ENCODE measurements at regions not wholly inside any gene's neighbourhood (a gene's known extent, or its start where the extent isn't known, plus 50 kb on each side); places are given as distances from the start of the nearest gene placed in this dataset.

DNA sequence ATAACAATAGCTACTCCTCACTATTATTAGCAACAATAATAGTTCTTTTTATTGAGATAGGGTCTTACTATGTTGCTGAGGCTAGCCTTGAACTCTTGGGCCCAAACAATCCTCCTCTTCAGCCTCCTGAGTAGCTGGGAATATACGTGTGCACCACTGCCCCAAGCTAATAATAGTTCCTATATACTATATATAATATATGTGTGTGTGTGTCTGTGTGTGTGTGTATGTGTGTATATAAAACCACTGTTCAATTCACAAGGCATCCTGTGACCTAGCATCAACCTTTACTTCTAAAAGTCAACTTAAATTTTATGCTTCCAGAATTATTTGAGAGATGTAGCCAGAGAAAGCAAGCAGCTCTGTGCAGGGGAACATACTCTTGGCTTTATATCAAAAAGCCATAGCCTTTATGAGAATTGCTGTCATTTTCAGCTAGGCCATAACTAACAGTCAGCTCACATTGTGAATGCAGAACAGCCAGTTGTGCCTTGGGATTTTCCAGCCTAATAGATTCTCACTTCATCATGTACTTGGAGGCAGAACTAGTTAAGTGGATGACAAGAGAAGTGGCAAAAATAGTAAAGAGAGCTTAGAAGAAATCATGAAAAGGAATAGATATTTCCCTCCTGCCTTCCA is 665.5 kb downstream of the NYAP2 start:
- DNase-seq, result no peak

DNA sequence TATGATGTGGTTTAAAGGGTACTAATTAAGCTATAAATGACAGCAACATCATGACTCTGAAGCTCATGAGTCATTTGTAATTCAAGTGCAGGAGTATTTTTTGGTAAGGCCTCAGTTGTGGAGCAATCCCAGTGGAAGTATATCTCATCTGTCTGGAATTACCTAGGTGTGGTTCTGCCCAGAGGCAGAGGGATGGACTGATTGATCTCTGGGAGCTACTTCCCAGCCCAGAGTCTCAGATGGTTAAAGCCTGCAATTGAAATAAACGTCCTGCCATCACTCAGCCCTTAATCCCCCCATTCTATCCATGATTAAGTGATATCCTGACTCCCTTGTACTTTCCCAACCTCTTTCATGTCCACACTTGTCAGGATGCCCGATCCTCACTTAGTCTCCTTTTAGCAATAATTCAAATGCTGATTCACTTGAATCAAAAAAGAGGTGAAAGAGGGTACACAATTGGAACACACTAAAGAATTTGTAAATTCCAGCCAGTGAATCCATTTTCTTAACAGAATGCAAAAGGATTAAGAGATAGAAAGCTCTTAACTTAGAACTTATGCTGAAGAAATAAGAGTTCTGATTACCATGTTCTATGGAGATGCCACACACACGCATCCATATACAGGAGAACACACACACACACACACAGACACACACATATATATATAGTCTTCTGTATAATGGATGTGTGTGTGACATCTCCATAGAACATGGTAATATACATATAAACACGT is 664.4 kb downstream of the NYAP2 start:
- DNase-seq, result no peak

DNA sequence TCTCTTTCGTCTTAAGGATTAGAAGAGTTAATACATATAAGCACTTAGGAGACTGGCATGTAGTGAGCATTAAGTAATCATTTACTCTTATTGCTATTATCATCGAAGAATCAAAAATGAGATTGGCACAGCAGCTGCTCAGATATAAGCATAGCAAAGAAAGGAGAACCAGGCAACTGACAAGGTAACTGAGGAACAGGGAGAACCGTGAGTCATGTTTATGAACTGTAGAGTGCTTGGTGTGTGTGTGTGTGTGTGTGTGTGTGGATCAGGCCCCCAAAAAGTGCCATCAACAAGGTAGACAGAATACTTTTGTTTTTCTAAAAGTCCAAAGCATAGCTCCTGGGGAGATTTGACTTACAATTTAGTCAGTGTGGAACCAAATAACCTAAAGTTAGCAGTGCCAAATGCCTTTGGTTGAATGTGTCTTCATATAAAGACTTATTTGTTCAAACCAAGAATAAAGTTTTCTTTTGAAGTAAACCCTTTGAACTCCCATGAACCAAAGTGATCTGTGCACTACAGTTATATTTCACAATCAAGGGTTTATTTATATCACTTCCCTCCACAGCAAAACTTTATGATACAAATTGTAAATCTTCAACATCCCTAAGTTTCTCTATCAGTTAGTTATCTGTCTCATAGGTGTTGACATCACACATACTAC is 660.6 kb downstream of the NYAP2 start:
- DNase-seq, result peak; percentile 25

DNA sequence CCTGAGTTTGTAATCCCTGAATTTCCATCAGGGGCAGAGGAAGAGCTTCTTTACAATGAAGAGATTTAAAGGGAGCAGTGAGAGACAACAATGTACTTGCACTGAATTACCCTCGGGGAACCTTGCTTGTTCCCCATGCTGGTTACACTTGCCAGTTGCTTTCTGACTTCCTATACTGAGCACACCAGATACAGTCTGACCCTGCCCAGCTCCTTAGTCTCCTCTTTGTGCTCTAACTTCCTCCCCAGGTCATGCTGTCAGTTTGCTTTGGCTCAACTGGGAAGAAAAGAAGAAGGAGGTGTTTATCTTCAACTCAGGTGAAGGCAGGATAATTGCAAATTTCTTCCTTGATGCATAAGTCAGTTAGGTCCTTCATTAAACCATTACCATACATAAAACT is 658.4 kb downstream of the NYAP2 start:
- peak; percentile 18 for DNase-seq

DNA sequence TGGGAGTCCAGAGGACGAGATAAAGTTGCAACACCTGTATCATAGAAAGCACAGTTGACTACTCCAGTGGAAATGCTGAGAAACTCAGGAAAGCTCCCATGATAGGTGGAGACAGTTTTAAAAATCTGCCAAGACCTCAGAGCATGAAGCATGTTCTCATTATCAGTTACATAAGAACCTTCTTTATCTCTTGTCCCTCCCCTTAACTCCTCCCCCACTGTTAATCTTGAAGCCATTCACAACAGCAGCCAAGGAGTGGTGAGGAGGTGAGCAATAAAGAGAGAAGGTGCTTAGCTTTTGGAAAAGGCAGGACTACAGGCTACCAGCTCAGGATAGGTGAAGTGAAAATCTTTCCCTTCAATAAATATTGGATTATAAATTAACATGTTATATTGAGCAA is 657.9 kb downstream of the NYAP2 start:
- DNase-seq, result no peak

DNA sequence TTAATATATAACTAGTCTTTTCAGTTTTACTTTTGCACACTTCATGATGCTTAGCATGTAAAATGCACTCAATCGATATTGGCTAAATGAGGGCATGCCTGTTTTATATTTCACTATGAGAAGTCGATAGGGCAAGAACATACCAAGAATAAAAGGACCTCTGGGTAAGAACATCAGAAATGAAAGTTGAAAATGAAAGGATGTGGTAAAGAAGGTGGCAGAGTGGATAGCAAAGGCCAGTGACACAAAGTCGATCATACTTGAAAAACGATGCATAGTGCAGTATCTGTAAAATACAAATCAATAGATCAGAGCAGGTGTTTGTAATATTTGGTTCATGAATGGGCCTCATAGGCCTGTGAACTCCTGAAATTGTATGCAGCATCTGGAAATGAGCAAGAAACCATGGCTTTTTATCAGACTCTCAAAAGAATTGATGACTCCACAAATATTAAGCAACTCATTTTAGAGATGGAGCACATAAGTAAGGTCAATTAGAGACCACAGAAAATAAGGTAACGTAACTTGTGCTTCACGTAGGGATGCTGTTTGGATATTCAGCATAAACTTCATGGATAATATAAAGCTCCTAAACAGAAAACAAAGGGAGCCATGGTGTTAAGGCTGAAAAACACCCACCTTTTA is 653.4 kb downstream of the NYAP2 start:
- DNase-seq, result no peak

DNA sequence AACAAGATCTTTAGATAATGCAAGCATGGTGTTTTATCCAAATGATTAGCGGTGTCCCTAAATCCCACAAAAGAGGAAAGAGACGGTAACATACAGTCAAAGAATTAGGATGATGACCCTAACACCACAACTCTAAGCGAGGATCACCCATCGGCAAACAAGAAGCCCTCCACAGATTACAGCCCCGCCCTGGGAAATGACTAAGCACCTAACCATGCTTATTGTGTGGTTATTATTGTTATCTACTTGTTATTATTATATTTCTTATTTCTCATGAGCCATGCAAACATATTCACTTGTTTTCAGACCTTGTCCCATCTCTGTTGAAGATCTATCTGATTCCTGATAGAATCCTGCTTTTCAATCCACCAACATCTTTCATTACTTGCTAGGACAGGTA is 651.3 kb downstream of the NYAP2 start:
- DNase-seq, result no peak

DNA sequence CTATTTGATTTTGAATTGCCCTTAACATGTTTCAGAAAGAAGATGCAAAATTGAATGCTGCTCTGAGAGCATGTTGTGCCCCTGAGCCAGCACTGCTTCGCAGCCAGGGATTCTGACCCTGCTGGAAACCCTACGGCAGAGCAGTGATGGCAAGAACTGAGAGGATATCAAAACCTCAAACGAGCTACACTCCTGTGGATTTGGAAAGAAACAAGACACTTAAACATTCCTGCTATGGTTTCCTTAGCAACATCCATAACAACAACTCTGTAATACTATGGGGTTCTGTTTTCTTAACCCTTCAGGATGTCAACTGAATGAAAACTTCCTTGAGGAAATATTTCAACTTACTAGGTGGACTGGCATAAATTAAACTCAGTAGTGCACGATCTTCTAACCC is 649.1 kb downstream of the NYAP2 start:
- DNase-seq, result no peak

DNA sequence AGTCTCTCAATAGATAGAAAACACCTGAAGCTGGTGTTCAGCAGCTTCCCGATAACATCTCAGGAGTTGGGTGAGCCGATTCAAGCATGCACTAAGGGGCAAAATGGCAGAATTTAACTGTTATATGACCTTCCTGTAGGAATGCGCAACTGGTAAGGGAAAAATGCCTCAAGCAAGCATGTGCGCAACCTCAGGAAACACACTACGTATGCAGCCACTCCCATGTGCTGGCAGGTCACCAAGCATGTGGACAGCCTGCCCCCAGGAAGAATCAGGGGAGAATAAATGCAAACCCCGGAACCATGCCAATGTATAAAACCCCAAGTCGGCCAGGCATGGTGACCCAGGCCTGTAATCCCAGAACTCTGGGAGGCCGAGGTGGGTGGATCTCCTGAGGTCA is 645.6 kb downstream of the NYAP2 start:
- DNase-seq, result no peak

DNA sequence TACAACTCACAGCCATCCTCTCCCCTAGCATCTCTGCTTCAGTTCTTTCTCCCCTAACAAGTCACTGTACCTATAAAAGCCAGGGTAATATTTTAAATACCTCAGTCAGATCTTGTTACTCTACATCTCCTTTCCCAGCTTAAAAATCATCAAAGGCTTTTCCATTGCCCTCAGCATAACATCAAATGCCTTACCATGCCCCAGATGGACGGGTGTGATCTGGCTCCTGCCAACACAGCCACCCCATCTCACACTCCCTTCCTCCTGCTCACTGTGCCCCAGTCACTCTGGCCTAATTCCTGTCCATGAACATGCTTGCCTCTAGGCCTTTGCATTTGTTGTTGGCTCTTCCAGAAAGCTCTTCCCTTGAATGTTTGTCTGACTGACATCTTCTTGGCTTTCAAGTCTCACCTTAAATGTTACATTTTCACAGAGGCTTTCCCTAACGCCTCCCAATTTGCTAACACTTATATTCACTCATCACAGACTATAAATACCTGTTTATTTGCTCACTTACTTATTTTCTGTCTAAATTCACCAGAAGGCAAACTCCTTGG is 640.9 kb downstream of the NYAP2 start:
- DNase-seq, result no peak

DNA sequence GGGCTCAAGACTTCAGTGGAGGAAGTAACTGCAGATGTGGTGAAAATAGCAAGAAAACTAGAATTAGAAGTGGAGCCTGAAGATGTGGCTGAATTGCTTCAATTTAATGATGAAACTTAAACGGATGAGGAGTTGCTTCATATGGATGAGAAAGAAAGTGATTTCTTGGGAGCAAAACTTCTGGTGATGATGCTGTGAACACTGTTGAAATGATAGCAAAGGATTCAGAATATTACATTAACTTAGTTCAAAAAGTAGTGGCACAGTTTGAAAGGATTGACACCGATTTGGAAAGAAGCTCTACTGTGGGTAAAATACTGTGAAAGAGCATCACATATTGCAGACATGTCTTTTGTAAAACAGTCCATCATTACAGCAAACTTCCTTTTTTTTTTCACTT is 638.0 kb downstream of the NYAP2 start:
- peak; percentile 58 for DNase-seq

DNA sequence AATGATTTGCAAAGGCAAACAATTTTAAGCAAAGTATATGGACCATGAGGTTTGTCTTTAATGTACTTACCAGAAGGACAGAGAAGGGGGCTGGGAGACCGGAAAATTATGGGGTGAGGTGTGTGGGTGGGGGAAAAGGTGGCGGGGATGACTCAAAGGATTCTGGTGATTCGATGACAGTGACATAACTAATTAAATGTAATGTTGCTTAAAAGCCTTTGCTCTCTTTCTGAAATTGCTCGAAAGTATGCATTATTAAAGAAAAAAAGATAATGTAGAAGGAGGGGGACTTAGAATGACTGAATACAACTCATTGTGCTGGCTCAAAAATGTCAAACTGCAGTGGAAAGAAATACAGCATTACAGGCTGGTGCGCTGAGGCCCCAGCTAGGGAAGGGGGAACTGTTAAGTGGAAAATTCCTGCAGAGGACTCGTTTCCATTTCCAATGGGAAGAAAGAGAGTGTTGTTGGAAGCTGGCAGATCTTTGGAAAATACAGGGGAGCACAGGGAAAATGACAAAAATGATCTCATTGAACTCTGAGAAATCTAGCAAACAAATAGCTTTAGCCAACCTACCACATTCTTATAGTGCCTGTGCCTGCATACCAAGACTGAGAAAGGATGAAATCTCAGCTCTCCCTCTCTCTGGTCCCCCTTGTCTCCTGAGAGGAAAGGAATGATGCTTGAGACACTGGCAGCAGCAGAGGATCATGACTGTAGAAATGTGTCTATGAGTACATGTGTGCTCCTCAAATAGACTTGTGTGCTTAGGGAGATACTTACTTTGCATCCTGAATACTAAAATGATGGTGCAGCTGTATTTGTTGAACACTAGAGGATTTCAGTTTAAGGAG is 632.4 kb downstream of the NYAP2 start:
- peak; percentile 51 for DNase-seq

DNA sequence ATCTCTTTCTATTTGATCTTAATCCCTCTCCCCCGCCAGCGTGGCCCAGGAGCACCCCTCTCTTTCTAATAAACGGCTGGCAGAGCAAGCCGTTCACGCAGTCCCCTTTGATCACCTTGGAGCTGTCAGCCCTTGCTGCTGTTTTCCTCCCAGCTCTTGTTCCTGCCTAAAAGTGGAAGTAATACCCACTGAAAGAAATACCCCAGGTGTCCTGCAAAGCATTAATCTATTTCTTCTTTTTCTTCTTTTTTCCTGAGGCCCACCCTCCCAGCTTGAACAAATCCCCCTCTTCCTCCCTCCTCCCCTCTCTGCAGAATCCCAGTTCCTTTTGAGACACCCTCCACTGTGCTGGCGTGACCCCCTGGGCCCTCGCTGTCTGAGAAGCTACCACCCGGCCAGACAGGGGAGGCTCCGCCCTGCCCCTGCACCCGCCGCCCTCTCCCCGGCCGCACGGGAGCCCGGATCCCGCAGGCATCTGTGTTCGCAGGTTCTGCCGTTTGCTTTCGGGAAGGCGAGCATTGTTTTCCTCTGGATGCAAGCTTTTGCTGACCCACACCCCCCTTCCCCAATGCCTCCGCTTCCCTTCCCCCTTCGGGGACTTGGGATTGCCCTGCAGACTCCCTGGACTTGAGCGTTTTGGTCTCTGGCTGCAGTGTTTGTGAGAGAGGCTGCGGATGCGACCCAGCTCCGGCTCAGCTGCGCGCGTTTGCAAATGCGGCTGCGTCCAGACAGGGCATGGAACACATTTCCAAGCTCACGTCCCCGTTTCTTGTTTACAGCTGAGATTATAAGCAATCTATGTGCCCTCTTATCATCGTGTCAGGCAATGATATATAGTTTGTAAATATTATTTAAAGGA is 631.5 kb downstream of the NYAP2 start:
- DNase-seq, result peak; percentile 26

DNA sequence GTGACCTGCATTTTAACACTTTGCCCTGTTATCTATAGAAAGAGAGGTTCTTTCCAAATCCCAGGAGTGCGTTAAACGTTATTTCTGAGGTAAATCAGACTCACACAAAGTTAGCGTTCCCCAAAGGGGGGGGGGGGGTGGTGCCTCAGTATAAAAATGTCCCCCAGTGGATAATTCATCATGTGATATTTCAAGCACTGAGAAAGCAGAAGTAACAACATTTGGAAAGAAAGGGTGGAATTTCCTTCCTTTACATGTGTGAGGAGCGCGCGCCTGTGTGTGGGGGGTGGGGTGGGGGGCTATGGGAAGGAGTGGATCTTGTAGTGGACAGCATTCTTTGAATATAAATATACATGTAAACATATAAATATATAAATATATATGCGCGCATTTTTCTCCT is 630.9 kb downstream of the NYAP2 start:
- DNase-seq, result peak; percentile 37

DNA sequence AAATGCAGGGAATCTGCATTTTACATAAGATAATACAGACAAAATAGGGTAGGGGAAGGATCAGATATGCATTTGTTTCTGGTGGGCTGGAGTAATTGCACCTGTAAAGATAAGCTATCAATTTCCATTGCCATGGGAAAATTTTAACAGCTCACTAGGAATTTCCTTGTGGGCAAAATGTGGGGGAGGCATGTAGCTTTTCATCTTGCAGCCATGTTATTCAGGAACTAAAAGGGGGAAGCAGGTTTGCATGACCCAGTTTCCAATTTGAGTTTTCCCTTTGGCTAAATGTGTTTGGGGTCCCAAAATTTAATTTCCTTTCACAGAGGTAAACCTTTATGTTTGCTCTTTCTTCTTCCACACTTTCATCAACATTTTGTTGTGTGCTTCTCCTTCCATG is 624.4 kb downstream of the NYAP2 start:
- DNase-seq, result no peak

DNA sequence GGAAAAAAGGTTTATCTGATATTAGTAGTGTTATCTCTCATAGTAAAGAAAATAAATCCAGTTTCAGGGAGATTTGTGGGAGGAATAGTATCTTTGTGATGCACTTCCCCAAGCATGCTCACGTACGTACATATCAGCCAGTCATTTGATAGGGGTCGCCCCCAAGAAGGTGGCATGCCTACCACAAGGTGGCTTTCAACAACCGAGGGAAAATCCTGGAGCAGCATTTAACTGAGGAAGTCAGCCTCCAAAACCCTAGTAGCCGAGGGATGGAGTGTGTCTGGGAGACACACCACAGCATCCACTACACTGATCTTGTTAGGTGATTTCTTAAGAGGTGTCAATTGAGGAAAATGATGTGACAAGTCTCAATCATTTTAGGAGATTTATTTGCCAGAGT is 623.9 kb downstream of the NYAP2 start:
- no peak for DNase-seq

DNA sequence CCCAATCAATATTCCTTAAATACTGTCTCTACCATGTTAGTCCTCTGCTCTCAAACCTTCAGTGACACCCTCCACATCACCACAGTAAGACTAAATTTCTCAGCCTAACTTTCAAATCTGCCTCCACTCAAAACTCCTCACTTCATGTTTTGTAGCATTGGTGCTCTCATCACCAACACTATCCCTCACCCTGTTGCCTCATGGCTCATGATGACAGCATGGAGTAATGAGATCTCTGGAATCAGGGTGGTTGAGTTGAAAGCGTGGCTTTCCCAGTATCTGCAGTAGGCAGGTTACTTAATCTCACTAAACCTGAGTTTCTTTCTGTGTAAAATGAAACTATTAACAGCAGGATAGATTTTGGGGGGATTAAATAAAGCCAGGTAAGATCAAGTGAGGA is 621.4 kb downstream of the NYAP2 start:
- DNase-seq, result peak; percentile 60

DNA sequence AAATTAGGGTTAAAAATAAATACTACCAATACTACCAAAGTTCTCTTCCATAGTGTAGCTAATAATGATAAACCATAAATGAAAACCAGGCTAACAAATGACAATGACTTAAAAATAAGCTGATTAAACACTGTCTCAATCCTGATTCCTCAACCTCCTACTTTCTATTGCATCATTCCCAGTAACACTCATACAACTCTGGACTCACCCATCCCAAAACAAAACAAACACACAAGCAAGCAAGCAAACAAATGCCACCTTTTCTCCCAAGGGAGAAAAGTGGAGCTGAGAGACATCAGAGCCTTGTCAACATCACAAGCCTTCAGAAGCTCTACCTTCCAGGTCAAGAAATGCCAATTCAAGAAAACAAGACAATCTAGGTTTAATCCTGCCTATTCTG is 620.7 kb downstream of the NYAP2 start:
- peak; percentile 54 for DNase-seq

DNA sequence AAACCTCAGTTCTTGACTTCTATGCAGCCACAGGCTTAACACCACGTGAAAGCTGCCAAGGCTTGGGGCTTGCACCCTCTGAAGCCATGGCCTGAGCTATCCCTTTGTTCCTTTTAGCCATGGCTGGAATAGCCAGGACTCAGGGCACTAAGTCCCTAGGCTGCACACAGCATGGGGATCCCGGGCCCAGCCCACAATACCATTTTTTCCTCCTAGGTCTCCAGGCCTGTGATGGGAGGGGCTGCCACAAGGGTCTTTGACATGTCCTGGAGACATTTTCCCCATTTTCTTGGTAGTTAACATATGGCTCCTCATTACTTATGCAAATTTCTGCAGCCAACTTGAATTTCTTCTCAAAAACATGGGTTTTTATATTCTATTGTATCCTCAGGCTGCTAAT is 619.1 kb downstream of the NYAP2 start:
- no peak for DNase-seq

DNA sequence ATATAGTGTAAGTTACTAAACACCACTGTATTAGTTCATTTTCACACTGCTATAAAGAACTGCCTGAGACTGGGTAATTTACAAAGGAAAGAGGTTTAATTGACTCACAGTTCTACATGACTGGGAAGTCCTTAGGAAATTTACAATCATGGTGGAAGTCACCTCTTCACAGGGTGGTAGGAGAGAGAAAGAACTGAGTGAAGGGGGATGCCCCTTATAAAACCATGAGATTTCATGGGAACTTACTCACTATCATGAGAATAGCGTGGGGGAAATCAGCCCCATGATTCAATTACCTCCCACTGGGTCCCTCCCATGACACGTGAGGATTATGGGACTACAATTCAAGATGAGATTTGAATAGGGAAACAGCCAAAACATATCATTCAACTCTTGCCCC is 618.0 kb downstream of the NYAP2 start:
- peak; percentile 36 for DNase-seq

DNA sequence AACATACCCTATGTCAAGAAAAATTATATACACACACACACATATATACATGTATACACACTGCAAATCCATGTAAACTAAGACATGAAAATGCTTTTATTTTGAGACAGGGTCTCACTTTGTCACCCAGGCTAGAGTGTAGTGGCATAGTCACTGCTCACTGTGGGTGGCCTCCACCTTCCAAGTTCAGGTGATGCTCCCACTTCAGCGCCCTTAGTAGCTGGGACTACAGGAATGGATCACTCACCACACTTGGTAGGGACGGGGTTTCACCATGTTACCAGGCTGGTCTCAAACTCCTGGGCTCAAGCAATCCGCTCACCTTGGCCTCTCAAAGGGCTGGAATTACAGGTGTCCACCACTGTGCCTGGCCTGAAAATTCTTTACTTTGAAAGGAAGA is 617.6 kb downstream of the NYAP2 start:
- no peak for DNase-seq

Data from inflammatory macrophage treated with lipopolysaccharide for 4 hours (primary cell).